Keratinocyte (primary cell): ENCODE measurements at regions not wholly inside any gene's neighbourhood (a gene's known extent, or its start where the extent isn't known, plus 50 kb on each side); places are given as distances from the start of the nearest gene placed in this dataset.

Source experiments
- EZH2 ChIP-seq: IDR thresholded peaks from one replicate; pipeline ENCODE4 v1.6.1; 2012; ENCODE audit warnings: inconsistent platforms, mild to moderate bottlenecking, low read length, moderate library complexity
- TF ChIP-seq, protein P1 (sequence below), 3 experiments: IDR thresholded peaks in 1 of 3; conservative IDR thresholded peaks in 1 of 3; optimal IDR thresholded peaks in 1 of 3; 2 replicates in 2 of 3; 3 replicates in 1 of 3; pipeline versions ENCODE3 to v1.5.1; 2011; ENCODE audit warnings: low read length in 3 of 3, mild to moderate bottlenecking in 3 of 3, moderate library complexity in 2 of 3, control low read depth in 1 of 3, inconsistent platforms in 1 of 3; ENCODE audit not compliant: insufficient read depth in 2 of 3; ENCODE audit errors: extremely low read depth in 1 of 3

DNA sequence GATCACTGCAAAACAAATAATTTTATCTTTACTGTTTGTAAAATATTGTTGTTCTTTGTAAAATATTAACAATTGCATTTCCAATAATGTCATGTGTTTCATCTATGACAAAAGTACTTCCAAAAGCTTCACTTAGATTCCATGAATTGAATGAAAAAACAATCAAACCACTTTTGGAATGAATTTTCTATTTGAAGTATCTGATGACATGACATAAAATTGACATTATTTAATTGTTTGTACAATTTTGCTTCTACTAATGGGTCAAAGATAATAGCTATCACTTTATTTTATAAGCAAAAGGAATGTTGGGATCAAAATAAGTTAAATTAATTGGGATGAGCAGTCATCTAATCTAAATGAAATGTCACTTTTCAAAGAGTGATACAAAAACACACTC is 684.3 kb downstream of the NR2F1-AS1 start:
- TF ChIP-seq, protein P1, sequence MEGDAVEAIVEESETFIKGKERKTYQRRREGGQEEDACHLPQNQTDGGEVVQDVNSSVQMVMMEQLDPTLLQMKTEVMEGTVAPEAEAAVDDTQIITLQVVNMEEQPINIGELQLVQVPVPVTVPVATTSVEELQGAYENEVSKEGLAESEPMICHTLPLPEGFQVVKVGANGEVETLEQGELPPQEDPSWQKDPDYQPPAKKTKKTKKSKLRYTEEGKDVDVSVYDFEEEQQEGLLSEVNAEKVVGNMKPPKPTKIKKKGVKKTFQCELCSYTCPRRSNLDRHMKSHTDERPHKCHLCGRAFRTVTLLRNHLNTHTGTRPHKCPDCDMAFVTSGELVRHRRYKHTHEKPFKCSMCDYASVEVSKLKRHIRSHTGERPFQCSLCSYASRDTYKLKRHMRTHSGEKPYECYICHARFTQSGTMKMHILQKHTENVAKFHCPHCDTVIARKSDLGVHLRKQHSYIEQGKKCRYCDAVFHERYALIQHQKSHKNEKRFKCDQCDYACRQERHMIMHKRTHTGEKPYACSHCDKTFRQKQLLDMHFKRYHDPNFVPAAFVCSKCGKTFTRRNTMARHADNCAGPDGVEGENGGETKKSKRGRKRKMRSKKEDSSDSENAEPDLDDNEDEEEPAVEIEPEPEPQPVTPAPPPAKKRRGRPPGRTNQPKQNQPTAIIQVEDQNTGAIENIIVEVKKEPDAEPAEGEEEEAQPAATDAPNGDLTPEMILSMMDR (optimal IDR thresholded peaks at IDR 0.05 in 1 of 3, IDR thresholded peaks at IDR 0.05 in 1 of 3, conservative IDR thresholded peaks at IDR 0.05 in 1 of 3; ENCODE audit: extremely low read depth in 1 of 3, insufficient read depth in 2 of 3, low read length in 3 of 3), result no peak
- no peak for TF ChIP-seq EZH2
